NB4 (cell line): ENCODE measurements at regions not wholly inside any gene's neighbourhood (a gene's known extent, or its start where the extent isn't known, plus 50 kb on each side); places are given as distances from the start of the nearest gene placed in this dataset.

ENCODE experiments used
- CTCF ChIP-seq: IDR thresholded peaks from one replicate; pipeline ENCODE4 v1.5.1; 2012; ENCODE audit warnings: low read depth, low read length
- MYC ChIP-seq: IDR thresholded peaks from 2 replicates; pipeline ENCODE4 v1.6.1; 2011; ENCODE audit warnings: low read depth, low read length

GRCh38 chr2:220114443-220114842 is 487.0 kb downstream of the SLC4A3 start:
- TF ChIP-seq MYC: no peak
- TF ChIP-seq CTCF: no peak
